Vagina (tissue), 2 donors: ENCODE measurements at regions not wholly inside any gene's neighbourhood (a gene's known extent, or its start where the extent isn't known, plus 50 kb on each side); places are given as distances from the start of the nearest gene placed in this dataset.

ENCODE experiments used
- POLR2AphosphoS5 ChIP-seq, 2 donors: sonication (generic); formaldehyde crosslinking; IDR thresholded peaks; one replicate each; pipeline ENCODE4 v1.9.0; 2017; ENCODE audit warnings: antibody characterized with exemption in 2 of 2, mild to moderate bottlenecking in 2 of 2, low read depth in 1 of 2; ENCODE audit not compliant: insufficient read depth in 1 of 2
- TF ChIP-seq, protein P1 (sequence below), 3 experiments: fragments of 450-650 bp in 2 of 3; fragments of 200-600 bp in 1 of 3; sonication (generic) in 1 of 3; IDR thresholded peaks; one replicate each; pipeline ENCODE4 v1.5.1; 2017 to 2019; ENCODE audit warnings: antibody characterized with exemption in 3 of 3, mild to moderate bottlenecking in 2 of 3, moderate library complexity in 2 of 3

DNA sequence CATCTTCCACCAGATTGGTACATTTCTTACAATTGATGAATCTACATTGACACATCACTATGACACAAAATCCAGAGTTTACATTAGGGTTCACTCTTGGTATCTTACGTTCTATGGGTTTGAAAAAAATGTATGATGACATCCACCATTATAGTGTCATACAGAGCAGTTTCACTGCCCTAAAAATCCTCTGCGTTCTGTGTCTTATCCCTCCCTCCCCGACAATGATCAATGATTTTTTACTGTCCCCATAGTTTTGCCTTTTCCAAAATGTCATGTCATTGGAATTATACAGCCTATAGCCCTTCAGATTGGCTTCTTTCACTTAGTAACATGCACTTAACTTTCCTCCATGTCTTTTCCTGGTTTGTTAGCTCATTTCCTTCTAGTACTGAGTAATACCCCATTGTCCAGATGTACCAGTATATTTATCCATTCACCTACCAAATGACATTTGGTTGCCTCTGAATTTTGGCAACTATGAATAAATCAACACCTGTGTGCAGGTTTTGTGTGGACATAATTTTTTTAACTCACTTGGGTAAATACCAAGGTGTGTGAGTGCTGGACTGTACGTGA is 80.9 kb upstream of the CDC42BPA start:
- TF ChIP-seq, protein P1, sequence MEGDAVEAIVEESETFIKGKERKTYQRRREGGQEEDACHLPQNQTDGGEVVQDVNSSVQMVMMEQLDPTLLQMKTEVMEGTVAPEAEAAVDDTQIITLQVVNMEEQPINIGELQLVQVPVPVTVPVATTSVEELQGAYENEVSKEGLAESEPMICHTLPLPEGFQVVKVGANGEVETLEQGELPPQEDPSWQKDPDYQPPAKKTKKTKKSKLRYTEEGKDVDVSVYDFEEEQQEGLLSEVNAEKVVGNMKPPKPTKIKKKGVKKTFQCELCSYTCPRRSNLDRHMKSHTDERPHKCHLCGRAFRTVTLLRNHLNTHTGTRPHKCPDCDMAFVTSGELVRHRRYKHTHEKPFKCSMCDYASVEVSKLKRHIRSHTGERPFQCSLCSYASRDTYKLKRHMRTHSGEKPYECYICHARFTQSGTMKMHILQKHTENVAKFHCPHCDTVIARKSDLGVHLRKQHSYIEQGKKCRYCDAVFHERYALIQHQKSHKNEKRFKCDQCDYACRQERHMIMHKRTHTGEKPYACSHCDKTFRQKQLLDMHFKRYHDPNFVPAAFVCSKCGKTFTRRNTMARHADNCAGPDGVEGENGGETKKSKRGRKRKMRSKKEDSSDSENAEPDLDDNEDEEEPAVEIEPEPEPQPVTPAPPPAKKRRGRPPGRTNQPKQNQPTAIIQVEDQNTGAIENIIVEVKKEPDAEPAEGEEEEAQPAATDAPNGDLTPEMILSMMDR (IDR thresholded peaks at IDR 0.05) = no peak
- TF ChIP-seq POLR2AphosphoS5 (IDR thresholded peaks at IDR 0.05; ENCODE audit: insufficient read depth in 1 of 2, low read depth in 1 of 2) = no peak
